ENCODE measurements at regions not wholly inside any gene's neighbourhood (a gene's known extent, or its start where the extent isn't known, plus 50 kb on each side); places are given as distances from the start of the nearest gene placed in this dataset.

- TF ChIP-seq CBX5 (IDR thresholded peaks at IDR 0.05; ENCODE audit: low read depth, low read length): no peak
These were observed 213.9 kb downstream of the ANAPC1 start (continued) for GRCh38 chr2:111669928-111670695.

Data from H1 (cell line).